ENCODE measurements at regions not wholly inside any gene's neighbourhood (a gene's known extent, or its start where the extent isn't known, plus 50 kb on each side); places are given as distances from the start of the nearest gene placed in this dataset.

DNA sequence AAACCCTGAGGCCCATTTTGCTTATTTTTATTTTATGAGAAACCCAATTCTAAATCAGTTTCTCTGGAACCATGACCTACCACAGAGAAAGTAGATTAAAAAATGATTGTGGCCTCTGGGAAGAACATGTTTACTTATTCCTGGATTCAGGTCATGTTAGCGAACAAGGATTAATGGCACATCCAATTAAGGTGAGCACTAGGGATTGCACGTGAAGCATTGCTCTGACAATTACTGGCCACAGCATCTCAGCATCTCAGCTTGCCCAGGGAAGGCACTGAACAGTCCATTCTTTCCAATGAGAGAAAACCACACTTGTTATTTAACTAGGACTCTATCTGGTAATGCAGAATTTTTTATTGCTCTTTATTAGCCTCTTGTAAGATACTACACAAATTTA is 119.8 kb downstream of the ZNF330 start:
- 91 to 96% methylated on average over 2 of the region's 2 CpGs for WGBS, 2 donors
- DNase-seq (no peak), ATAC-seq (ENCODE audit: insufficient read depth, low FRiP score) (no peak)
- Histone ChIP-seq H3K4me1 (ENCODE audit: control insufficient read depth in 5 of 5, insufficient read depth in 5 of 5, low read length in 5 of 5) (no peaks in the 10 kb centered on the region), H3K4me3 (no peak overlapping the region), H3K9me3 (ENCODE audit: control insufficient read depth in 4 of 4, insufficient read depth in 3 of 4, low read length in 3 of 4) (no peaks in the 10 kb centered on the region), H3K36me3 (ENCODE audit: control insufficient read depth in 4 of 4, insufficient read depth in 4 of 4, low read length in 4 of 4) (no peaks in the 10 kb centered on the region), H3K9ac (ENCODE audit: insufficient read depth in 1 of 2, low read length in 2 of 2) (no peak overlapping the region), H3K27ac (ENCODE audit: low read depth in 1 of 2, low read length in 1 of 2) (no peak overlapping the region), H3K27me3 (ENCODE audit: control insufficient read depth in 3 of 3, insufficient read depth in 3 of 3, low read length in 2 of 3) (peaks cover 0 to 3% (median 0%) of the 10 kb centered on the region in 3 donors)
- TF ChIP-seq, protein P1, sequence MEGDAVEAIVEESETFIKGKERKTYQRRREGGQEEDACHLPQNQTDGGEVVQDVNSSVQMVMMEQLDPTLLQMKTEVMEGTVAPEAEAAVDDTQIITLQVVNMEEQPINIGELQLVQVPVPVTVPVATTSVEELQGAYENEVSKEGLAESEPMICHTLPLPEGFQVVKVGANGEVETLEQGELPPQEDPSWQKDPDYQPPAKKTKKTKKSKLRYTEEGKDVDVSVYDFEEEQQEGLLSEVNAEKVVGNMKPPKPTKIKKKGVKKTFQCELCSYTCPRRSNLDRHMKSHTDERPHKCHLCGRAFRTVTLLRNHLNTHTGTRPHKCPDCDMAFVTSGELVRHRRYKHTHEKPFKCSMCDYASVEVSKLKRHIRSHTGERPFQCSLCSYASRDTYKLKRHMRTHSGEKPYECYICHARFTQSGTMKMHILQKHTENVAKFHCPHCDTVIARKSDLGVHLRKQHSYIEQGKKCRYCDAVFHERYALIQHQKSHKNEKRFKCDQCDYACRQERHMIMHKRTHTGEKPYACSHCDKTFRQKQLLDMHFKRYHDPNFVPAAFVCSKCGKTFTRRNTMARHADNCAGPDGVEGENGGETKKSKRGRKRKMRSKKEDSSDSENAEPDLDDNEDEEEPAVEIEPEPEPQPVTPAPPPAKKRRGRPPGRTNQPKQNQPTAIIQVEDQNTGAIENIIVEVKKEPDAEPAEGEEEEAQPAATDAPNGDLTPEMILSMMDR (IDR thresholded peaks at IDR 0.05; ENCODE audit: control extremely low read depth, extremely low read depth): no peak

DNA sequence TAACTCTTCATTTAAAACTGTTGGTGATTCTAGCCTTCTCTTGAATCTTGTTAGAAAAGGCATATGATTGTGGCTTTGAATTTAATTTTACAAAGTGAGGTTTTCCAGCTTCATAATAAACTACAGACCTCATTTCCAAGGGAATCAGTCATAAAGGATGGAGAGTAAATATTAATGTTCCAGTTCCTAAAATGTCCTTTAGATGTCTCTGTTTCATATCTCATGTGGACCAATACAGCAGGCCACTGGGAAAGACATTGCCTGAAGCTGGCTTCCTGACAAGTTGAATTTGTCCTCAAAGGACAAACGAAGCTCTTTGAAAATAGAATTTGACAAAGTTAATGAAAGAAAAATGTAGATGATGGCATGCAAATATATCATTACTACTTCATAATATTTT is 125.4 kb downstream of the ZNF330 start:
- peaks cover 0 to 10% (median 0%) of the 10 kb centered on the region in 5 donors for H3K4me1 ChIP-seq (ENCODE audit: control insufficient read depth in 5 of 5, insufficient read depth in 5 of 5, low read length in 5 of 5)
- no peak overlapping the region for H3K4me3 ChIP-seq
- ATAC-seq (ENCODE audit: insufficient read depth, low FRiP score) (no peak), DNase-seq (peak; percentile 35 to 88 (median 79))
- H3K27ac ChIP-seq (ENCODE audit: low read depth in 1 of 2, low read length in 1 of 2): no peak overlapping the region
- H3K27me3 ChIP-seq (ENCODE audit: control insufficient read depth in 3 of 3, insufficient read depth in 3 of 3, low read length in 2 of 3): peaks cover 0 to 3% (median 0%) of the 10 kb centered on the region in 3 donors
- TF ChIP-seq, protein P1 (IDR thresholded peaks at IDR 0.05; ENCODE audit: control extremely low read depth, extremely low read depth): peak; percentile 10
- H3K9ac ChIP-seq (ENCODE audit: insufficient read depth in 1 of 2, low read length in 2 of 2): no peak overlapping the region
- no peaks in the 10 kb centered on the region for H3K9me3 ChIP-seq (ENCODE audit: control insufficient read depth in 4 of 4, insufficient read depth in 3 of 4, low read length in 3 of 4)
- 5 to 10% methylated on average over 1 of the region's 1 CpG for WGBS, 2 donors
- H3K36me3 ChIP-seq (ENCODE audit: control insufficient read depth in 4 of 4, insufficient read depth in 4 of 4, low read length in 4 of 4): no peaks in the 10 kb centered on the region

DNA sequence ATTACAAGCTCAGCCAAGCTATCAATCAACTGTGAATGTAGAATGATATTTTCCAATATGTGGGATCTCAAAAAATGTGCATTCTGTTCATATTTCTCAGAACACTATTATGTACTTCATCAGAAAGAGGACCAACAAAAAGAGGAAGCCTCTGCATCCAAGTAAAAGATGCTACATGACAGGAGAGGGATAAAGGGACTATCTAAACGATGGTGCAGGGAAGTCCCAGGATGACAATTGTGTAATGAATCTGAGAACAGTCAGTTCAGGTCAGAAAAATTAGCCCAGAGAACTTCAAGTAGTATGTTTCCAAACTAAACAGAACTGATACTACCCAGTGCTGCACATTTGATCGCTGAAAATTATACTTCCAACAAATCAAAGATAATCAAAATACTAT is 127.0 kb downstream of the ZNF330 start:
- TF ChIP-seq, protein P1 (IDR thresholded peaks at IDR 0.05; ENCODE audit: control extremely low read depth, extremely low read depth): no peak
- Histone ChIP-seq H3K4me3 (no peak overlapping the region), H3K27ac (ENCODE audit: low read depth in 1 of 2, low read length in 1 of 2) (no peak overlapping the region), H3K9ac (ENCODE audit: insufficient read depth in 1 of 2, low read length in 2 of 2) (no peak overlapping the region), H3K9me3 (ENCODE audit: control insufficient read depth in 4 of 4, insufficient read depth in 3 of 4, low read length in 3 of 4) (no peaks in the 10 kb centered on the region), H3K27me3 (ENCODE audit: control insufficient read depth in 3 of 3, insufficient read depth in 3 of 3, low read length in 2 of 3) (peaks cover 0 to 3% (median 0%) of the 10 kb centered on the region in 3 donors), H3K36me3 (ENCODE audit: control insufficient read depth in 4 of 4, insufficient read depth in 4 of 4, low read length in 4 of 4) (no peaks in the 10 kb centered on the region), H3K4me1 (ENCODE audit: control insufficient read depth in 5 of 5, insufficient read depth in 5 of 5, low read length in 5 of 5) (peaks cover 0 to 14% (median 0%) of the 10 kb centered on the region in 5 donors)
- WGBS, 2 donors: 63 to 66% methylated on average over 2 of the region's 2 CpGs
- ATAC-seq (ENCODE audit: insufficient read depth, low FRiP score): no peak
- DNase-seq: no peak

DNA sequence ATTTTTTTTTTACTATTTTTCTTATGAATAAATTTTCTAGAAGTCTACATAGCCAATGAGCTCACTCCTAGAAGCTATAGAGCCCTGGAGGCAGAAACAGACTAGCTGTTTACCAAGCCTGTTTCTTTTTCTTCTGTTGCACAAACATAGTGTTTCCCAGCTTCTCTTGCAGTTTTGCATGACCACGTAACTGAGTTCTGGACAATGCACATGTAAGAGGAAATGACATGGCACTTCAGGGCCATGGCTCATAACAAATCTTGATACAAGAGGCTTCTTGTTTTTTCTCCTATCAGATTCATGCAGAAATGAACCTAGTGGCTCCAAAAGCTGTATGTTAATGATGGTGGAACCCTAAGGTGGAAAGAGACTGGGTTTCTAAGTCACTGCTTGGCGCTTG is 127.4 kb downstream of the ZNF330 start:
- no peak overlapping the region for H3K4me3 ChIP-seq
- H3K27me3 ChIP-seq (ENCODE audit: control insufficient read depth in 3 of 3, insufficient read depth in 3 of 3, low read length in 2 of 3): peaks cover 0 to 3% (median 0%) of the 10 kb centered on the region in 3 donors
- TF ChIP-seq, protein P1 (IDR thresholded peaks at IDR 0.05; ENCODE audit: control extremely low read depth, extremely low read depth): no peak
- no peak for ATAC-seq (ENCODE audit: insufficient read depth, low FRiP score)
- DNase-seq: no peak
- 51 to 65% methylated on average over 2 of the region's 2 CpGs for WGBS, 2 donors
- no peak overlapping the region for H3K9ac ChIP-seq (ENCODE audit: insufficient read depth in 1 of 2, low read length in 2 of 2)
- H3K4me1 ChIP-seq (ENCODE audit: control insufficient read depth in 5 of 5, insufficient read depth in 5 of 5, low read length in 5 of 5): peaks cover 0 to 19% (median 2%) of the 10 kb centered on the region in 5 donors
- no peaks in the 10 kb centered on the region for H3K9me3 ChIP-seq (ENCODE audit: control insufficient read depth in 4 of 4, insufficient read depth in 3 of 4, low read length in 3 of 4)
- H3K27ac ChIP-seq (ENCODE audit: low read depth in 1 of 2, low read length in 1 of 2): no peak overlapping the region
- no peaks in the 10 kb centered on the region for H3K36me3 ChIP-seq (ENCODE audit: control insufficient read depth in 4 of 4, insufficient read depth in 4 of 4, low read length in 4 of 4)

Measured in lung (tissue), 11 donors.